CD4-positive, CD25-positive, alpha-beta regulatory T cell (primary cell): ENCODE measurements at regions not wholly inside any gene's neighbourhood (a gene's known extent, or its start where the extent isn't known, plus 50 kb on each side); places are given as distances from the start of the nearest gene placed in this dataset.

Experiments
- ATAC-seq, 2 donors: fragments of 150-1000 bp; cut with Tn5 transposase; one replicate each; pipeline ENCODE4 v1.10.0; 2021; ENCODE audit warnings: low read depth in 2 of 2, moderate number of reproducible peaks in 2 of 2, moderate library complexity in 1 of 2
- DNase-seq, 3 donors: peaks; one replicate each; pipeline versions ENCODE4 v3.0.0 to v3.0.0-alpha.2; 2012 to 2022; ENCODE audit warnings: mixed read lengths in 1 of 3
- H3K27ac ChIP-seq: one replicate; pipeline ENCODE4 v1.7.0; 2013; ENCODE audit warnings: mild to moderate bottlenecking, low read length; ENCODE audit not compliant: insufficient read depth, poor library complexity, severe bottlenecking
- H3K27me3 ChIP-seq: one replicate; pipeline ENCODE4 v1.7.0; 2013; ENCODE audit warnings: low read length; ENCODE audit not compliant: control insufficient read depth, insufficient read depth
- H3K36me3 ChIP-seq: one replicate; pipeline ENCODE4 v1.7.0; 2013; ENCODE audit warnings: mild to moderate bottlenecking, low read length, moderate library complexity; ENCODE audit not compliant: control insufficient read depth, insufficient read depth
- H3K4me1 ChIP-seq: 2 replicates; pipeline ENCODE4 v1.7.0; 2013; ENCODE audit warnings: mild to moderate bottlenecking, low read length; ENCODE audit not compliant: insufficient read depth, control insufficient read depth, poor library complexity, severe bottlenecking
- H3K4me3 ChIP-seq: one replicate; pipeline ENCODE4 v1.7.0; 2013; ENCODE audit warnings: low read depth, mild to moderate bottlenecking, low read length, moderate library complexity
- H3K9me3 ChIP-seq, 2 experiments: 1 replicate in 1 of 2; 2 replicates in 1 of 2; pipeline ENCODE4 v1.7.0; 2013; ENCODE audit warnings: low read length in 2 of 2, mild to moderate bottlenecking in 1 of 2, moderate library complexity in 1 of 2; ENCODE audit not compliant: control insufficient read depth in 2 of 2
- H3K27ac Mint-ChIP-seq, 3 donors: one replicate each; pipeline ENCODE4 v1.8.0; 2020 to 2022; ENCODE audit warnings: mild to moderate bottlenecking in 3 of 3, mixed read lengths in 3 of 3, moderate library complexity in 2 of 3
- H3K27me3 Mint-ChIP-seq: one replicate; pipeline ENCODE4 v1.8.0; 2022; ENCODE audit warnings: mild to moderate bottlenecking, mixed read lengths
- H3K36me3 Mint-ChIP-seq: one replicate; pipeline ENCODE4 v1.8.0; 2020; ENCODE audit warnings: mixed read lengths
- H3K4me1 Mint-ChIP-seq, 4 donors: one replicate each; pipeline ENCODE4 v1.8.0; 2020 to 2022; ENCODE audit warnings: mixed read lengths in 4 of 4, mild to moderate bottlenecking in 1 of 4
- H3K4me3 Mint-ChIP-seq, 4 donors: one replicate each; pipeline ENCODE4 v1.8.0; 2020 to 2022; ENCODE audit warnings: mild to moderate bottlenecking in 4 of 4, mixed read lengths in 4 of 4, moderate library complexity in 3 of 4
- H3K9me3 Mint-ChIP-seq, 7 donors: one replicate each; pipeline ENCODE4 v1.8.0; 2020 to 2022; ENCODE audit warnings: mixed read lengths in 7 of 7, mild to moderate bottlenecking in 3 of 7, moderate library complexity in 2 of 7

- Histone ChIP-seq H3K27me3 (no peaks in the 10 kb centered on the region), H3K4me3 (no peak overlapping the region), H3K36me3 (no peaks in the 10 kb centered on the region), H3K9me3 (no peaks in the 10 kb centered on the region), H3K27ac (no peak overlapping the region), H3K4me1 (no peaks in the 10 kb centered on the region)
- H3K27me3 Mint-ChIP-seq, result no peaks in the 10 kb centered on the region
- H3K9me3 Mint-ChIP-seq, result no peaks in the 10 kb centered on the region
- H3K36me3 Mint-ChIP-seq, result no peaks in the 10 kb centered on the region
- DNase-seq, result no peak
- peaks cover 0 to 3% (median 0%) of the 10 kb centered on the region in 4 donors for H3K4me1 Mint-ChIP-seq
- H3K4me3 Mint-ChIP-seq, result no peak overlapping the region
- ATAC-seq, result no peak
- no peak overlapping the region for H3K27ac Mint-ChIP-seq
These were observed 63.1 kb downstream of the PLEKHG1 start for GRCh38 chr6:150662814-150663213.

- Mint-ChIP-seq H3K27ac (no peak overlapping the region), H3K9me3 (no peaks in the 10 kb centered on the region), H3K36me3 (no peaks in the 10 kb centered on the region), H3K27me3 (no peaks in the 10 kb centered on the region), H3K4me3 (no peak overlapping the region), H3K4me1 (peaks cover 0 to 3% (median 0%) of the 10 kb centered on the region in 4 donors)
- H3K4me3 ChIP-seq, result no peak overlapping the region
- H3K27me3 ChIP-seq, result no peaks in the 10 kb centered on the region
- H3K4me1 ChIP-seq, result no peaks in the 10 kb centered on the region
- no peaks in the 10 kb centered on the region for H3K9me3 ChIP-seq
- H3K27ac ChIP-seq, result no peak overlapping the region
- DNase-seq, result no peak
- H3K36me3 ChIP-seq, result no peaks in the 10 kb centered on the region
- no peak for ATAC-seq
These were observed 64.4 kb downstream of the PLEKHG1 start for GRCh38 chr6:150664091-150664490.

DNA sequence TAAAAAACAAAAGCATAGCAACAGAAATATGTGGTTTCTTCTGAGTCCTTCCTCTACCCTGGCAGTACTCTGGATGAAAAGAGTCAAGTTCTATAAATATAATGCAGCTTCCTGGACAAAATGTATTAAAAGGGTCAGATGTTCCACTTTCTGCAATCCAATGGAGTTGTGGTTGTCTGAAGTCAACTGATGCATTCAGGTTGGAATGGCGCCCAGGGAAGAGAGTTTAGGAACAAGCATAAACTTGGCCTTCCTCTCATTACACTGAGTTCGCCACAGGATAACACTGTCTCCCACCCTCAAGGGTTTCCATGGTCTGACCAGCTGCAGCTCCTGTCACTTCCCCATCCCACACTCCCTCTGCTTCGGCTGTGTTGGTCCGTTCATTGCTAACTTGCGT, 66.4 kb downstream of the PLEKHG1 start:
- DNase-seq (no peak), ATAC-seq (no peak)
- Histone ChIP-seq H3K27me3 (no peaks in the 10 kb centered on the region), H3K4me1 (no peaks in the 10 kb centered on the region), H3K36me3 (no peaks in the 10 kb centered on the region), H3K9me3 (no peaks in the 10 kb centered on the region), H3K4me3 (no peak overlapping the region), H3K27ac (no peak overlapping the region)
- Mint-ChIP-seq H3K4me3 (no peak overlapping the region), H3K36me3 (no peaks in the 10 kb centered on the region), H3K27ac (no peak overlapping the region), H3K4me1 (peaks cover 0 to 3% (median 0%) of the 10 kb centered on the region in 4 donors), H3K27me3 (no peaks in the 10 kb centered on the region), H3K9me3 (no peaks in the 10 kb centered on the region)

DNA sequence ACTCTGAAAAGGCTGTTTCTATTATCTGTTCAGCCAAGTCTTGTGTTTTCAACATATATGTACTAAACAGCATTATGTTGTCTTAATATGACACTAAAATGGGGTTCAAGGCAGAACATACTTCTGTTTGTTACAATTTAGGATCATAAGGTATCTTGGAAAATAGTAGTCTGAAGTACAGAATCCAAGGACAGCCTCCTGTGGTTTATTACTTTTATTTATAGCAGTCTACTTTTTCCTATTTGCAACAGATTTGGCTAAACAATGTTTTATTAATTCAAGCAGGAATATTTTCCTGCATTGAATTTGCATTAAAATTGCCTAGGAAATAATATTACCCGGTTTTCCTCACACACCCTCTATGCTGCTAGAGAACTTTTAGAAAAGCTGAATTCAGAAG, 67.7 kb downstream of the PLEKHG1 start:
- no peaks in the 10 kb centered on the region for H3K36me3 Mint-ChIP-seq
- no peak for ATAC-seq
- H3K27ac ChIP-seq, result no peak overlapping the region
- H3K4me1 ChIP-seq, result no peaks in the 10 kb centered on the region
- no peaks in the 10 kb centered on the region for H3K27me3 Mint-ChIP-seq
- H3K36me3 ChIP-seq, result no peaks in the 10 kb centered on the region
- H3K27ac Mint-ChIP-seq, result no peak overlapping the region
- H3K9me3 ChIP-seq, result no peaks in the 10 kb centered on the region
- peaks cover 0 to 3% (median 0%) of the 10 kb centered on the region in 4 donors for H3K4me1 Mint-ChIP-seq
- no peak overlapping the region for H3K4me3 Mint-ChIP-seq
- DNase-seq, result no peak
- H3K9me3 Mint-ChIP-seq, result peaks cover 0 to 1% (median 0%) of the 10 kb centered on the region in 7 donors
- H3K27me3 ChIP-seq, result no peaks in the 10 kb centered on the region
- H3K4me3 ChIP-seq, result no peak overlapping the region

DNA sequence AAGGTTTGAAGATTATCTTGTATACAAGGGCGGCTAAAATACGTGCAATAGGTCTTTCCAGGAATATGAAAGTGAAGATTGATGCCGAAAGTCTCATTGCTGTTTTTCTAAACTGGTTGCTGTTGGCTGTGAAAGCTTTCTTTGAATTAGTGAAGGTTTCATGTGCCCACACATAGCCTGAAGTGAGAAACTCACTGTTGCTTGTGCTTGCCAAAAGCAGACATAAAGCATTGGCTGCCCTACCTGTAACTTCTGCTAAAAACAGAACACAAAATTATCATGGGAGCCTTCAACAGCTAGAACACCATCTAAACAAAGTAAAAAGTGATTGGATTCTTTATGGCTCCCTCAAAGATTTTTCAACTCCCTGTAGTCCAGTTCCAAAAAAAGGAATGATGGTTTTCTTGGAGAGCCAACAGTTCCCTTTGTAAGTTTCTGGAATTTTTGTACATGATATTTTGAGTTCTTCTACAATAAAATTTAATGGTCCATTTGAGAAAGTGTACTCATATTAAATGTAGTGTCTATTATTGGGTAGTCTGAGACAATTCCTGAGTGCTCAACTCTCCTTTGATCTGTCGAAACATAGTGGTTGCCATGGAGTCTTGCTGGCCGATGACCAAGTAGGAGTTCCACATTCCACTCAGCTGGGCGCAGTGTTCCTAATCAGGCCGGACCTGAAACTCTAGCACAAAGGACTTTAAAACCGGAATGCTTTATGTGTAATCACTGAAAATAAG, 68.5 kb downstream of the PLEKHG1 start:
- ATAC-seq (no peak), DNase-seq (peak in 1 of 3 donors; percentile 20)
- peaks cover 0 to 1% (median 0%) of the 10 kb centered on the region in 7 donors for H3K9me3 Mint-ChIP-seq
- H3K27ac Mint-ChIP-seq, result no peak overlapping the region
- peak overlapping the region in 1 of 4 donors; percentile 25 for H3K4me3 Mint-ChIP-seq
- H3K36me3 ChIP-seq, result no peaks in the 10 kb centered on the region
- no peaks in the 10 kb centered on the region for H3K36me3 Mint-ChIP-seq
- no peaks in the 10 kb centered on the region for H3K27me3 Mint-ChIP-seq
- peaks cover 0 to 3% (median 0%) of the 10 kb centered on the region in 4 donors for H3K4me1 Mint-ChIP-seq
- no peak overlapping the region for H3K27ac ChIP-seq
- H3K4me1 ChIP-seq, result no peaks in the 10 kb centered on the region
- no peaks in the 10 kb centered on the region for H3K9me3 ChIP-seq
- H3K4me3 ChIP-seq, result no peak overlapping the region
- no peaks in the 10 kb centered on the region for H3K27me3 ChIP-seq

- Mint-ChIP-seq H3K27ac (no peak overlapping the region), H3K4me1 (peaks cover 0 to 3% (median 2%) of the 10 kb centered on the region in 4 donors), H3K4me3 (no peak overlapping the region)
These were observed 69.2 kb downstream of the PLEKHG1 start for GRCh38 chr6:150668900-150669302.

GRCh38 chr6:150670311-150670710, 70.6 kb downstream of the PLEKHG1 start:
- Mint-ChIP-seq H3K27me3 (peaks cover 5% of the 10 kb centered on the region), H3K27ac (no peak overlapping the region), H3K4me1 (peaks cover 2 to 10% (median 5%) of the 10 kb centered on the region in 4 donors), H3K36me3 (no peaks in the 10 kb centered on the region), H3K9me3 (peaks cover 0 to 1% (median 0%) of the 10 kb centered on the region in 7 donors), H3K4me3 (no peak overlapping the region)
- Histone ChIP-seq H3K27ac (no peak overlapping the region), H3K27me3 (no peaks in the 10 kb centered on the region), H3K4me3 (no peak overlapping the region), H3K4me1 (no peaks in the 10 kb centered on the region), H3K9me3 (no peaks in the 10 kb centered on the region), H3K36me3 (no peaks in the 10 kb centered on the region)
- DNase-seq (no peak), ATAC-seq (no peak)

More at GRCh38 chr6:150668900-150669302, 69.2 kb downstream of the PLEKHG1 start:
- Histone ChIP-seq H3K36me3 (no peaks in the 10 kb centered on the region), H3K4me1 (no peaks in the 10 kb centered on the region), H3K9me3 (no peaks in the 10 kb centered on the region), H3K27ac (no peak overlapping the region), H3K4me3 (no peak overlapping the region), H3K27me3 (no peaks in the 10 kb centered on the region)
- ATAC-seq (peak in 1 of 2 donors; percentile 8), DNase-seq (no peak)
- no peaks in the 10 kb centered on the region for H3K36me3 Mint-ChIP-seq
- peaks cover 0 to 1% (median 0%) of the 10 kb centered on the region in 7 donors for H3K9me3 Mint-ChIP-seq
- peaks cover 1% of the 10 kb centered on the region for H3K27me3 Mint-ChIP-seq

GRCh38 chr6:150672800-150673199, 73.1 kb downstream of the PLEKHG1 start:
- DNase-seq (no peak), ATAC-seq (no peak)
- H3K27me3 ChIP-seq, result no peaks in the 10 kb centered on the region
- peaks cover 8% of the 10 kb centered on the region for H3K36me3 Mint-ChIP-seq
- no peak overlapping the region for H3K27ac Mint-ChIP-seq
- H3K9me3 Mint-ChIP-seq, result peaks cover 0 to 5% (median 0%) of the 10 kb centered on the region in 7 donors
- no peak overlapping the region for H3K4me3 ChIP-seq
- peaks cover 9% of the 10 kb centered on the region for H3K27me3 Mint-ChIP-seq
- no peak overlapping the region for H3K27ac ChIP-seq
- no peaks in the 10 kb centered on the region for H3K9me3 ChIP-seq
- H3K4me1 Mint-ChIP-seq, result peaks cover under 1 to 10% (median 4%) of the 10 kb centered on the region in 4 donors
- no peak overlapping the region for H3K4me3 Mint-ChIP-seq
- no peaks in the 10 kb centered on the region for H3K36me3 ChIP-seq
- H3K4me1 ChIP-seq, result no peaks in the 10 kb centered on the region
